HG03097 (cell line): ENCODE measurements at regions not wholly inside any gene's neighbourhood (a gene's known extent, or its start where the extent isn't known, plus 50 kb on each side); places are given as distances from the start of the nearest gene placed in this dataset.

ENCODE experiments used
- ATAC-seq: cut with Tn5 transposase; IDR thresholded peaks from one replicate; pipeline ENCODE4 v1.9.1; 2021; ENCODE audit not compliant: unreplicated experiment, low FRiP score

- ATAC-seq, result no peak
Observed at GRCh38 chr4:83679692-83680091, 143.8 kb downstream of the GPAT3 start.

GRCh38 chr4:83679254-83679653 is 143.3 kb downstream of the GPAT3 start:
- no peak for ATAC-seq

GRCh38 chr4:83677656-83678055 is 141.7 kb downstream of the GPAT3 start:
- no peak for ATAC-seq

- ATAC-seq, result no peak
Observed at GRCh38 chr4:83664741-83665140, 128.8 kb downstream of the GPAT3 start.

- ATAC-seq, result no peak
Observed at GRCh38 chr4:83664071-83664470, 128.2 kb downstream of the GPAT3 start.

- ATAC-seq, result no peak
Observed at GRCh38 chr4:83662204-83662603, 126.3 kb downstream of the GPAT3 start.

GRCh38 chr4:83661359-83661758 is 125.5 kb downstream of the GPAT3 start:
- ATAC-seq, result no peak

GRCh38 chr4:83660578-83660977 is 124.7 kb downstream of the GPAT3 start:
- no peak for ATAC-seq

- ATAC-seq, result no peak
Observed at GRCh38 chr4:83658806-83659205, 122.9 kb downstream of the GPAT3 start.

GRCh38 chr4:83657336-83657735 is 121.4 kb downstream of the GPAT3 start:
- no peak for ATAC-seq
